CD14-positive monocyte (primary cell): ENCODE measurements at regions not wholly inside any gene's neighbourhood (a gene's known extent, or its start where the extent isn't known, plus 50 kb on each side); places are given as distances from the start of the nearest gene placed in this dataset.

Source experiments
- DNase-seq, 3 donors: peaks; one replicate each; pipeline ENCODE4 v3.0.0-alpha.2; 2011 to 2022
- H2AFZ ChIP-seq: 2 replicates; pipeline ENCODE4 v1.6.0; 2012; ENCODE audit warnings: mild to moderate bottlenecking, low read depth, low read length, inconsistent platforms; ENCODE audit not compliant: insufficient read depth, poor library complexity, severe bottlenecking
- H3K27ac ChIP-seq, 2 donors: 1 replicate in 1 of 2; 2 replicates in 1 of 2; pipeline ENCODE4 v1.5.1; 2012 to 2013; ENCODE audit warnings: low read length in 2 of 2, control low read depth in 1 of 2, inconsistent platforms in 1 of 2, low read depth in 1 of 2, mild to moderate bottlenecking in 1 of 2
- H3K27me3 ChIP-seq, 2 donors: one replicate each; pipeline versions ENCODE4 v1.6.0 to v1.6.1; 2011 to 2013; ENCODE audit warnings: low read length in 2 of 2; ENCODE audit not compliant: control insufficient read depth in 2 of 2, insufficient read depth in 2 of 2
- H3K36me3 ChIP-seq, 2 donors: replicated peaks in 1 of 2; 1 replicate in 1 of 2; 2 replicates in 1 of 2; pipeline versions ENCODE4 v1.5.1 to v1.6.1; 2012 to 2013; ENCODE audit warnings: low read length in 2 of 2, control low read depth in 1 of 2, inconsistent platforms in 1 of 2, mild to moderate bottlenecking in 1 of 2; ENCODE audit not compliant: insufficient read depth in 2 of 2, control insufficient read depth in 1 of 2
- H3K4me1 ChIP-seq, 2 donors: 1 replicate in 1 of 2; 2 replicates in 1 of 2; pipeline versions ENCODE4 v1.5.1 to v1.6.1; 2012 to 2013; ENCODE audit warnings: low read length in 2 of 2, control low read depth in 1 of 2, inconsistent platforms in 1 of 2, mild to moderate bottlenecking in 1 of 2, moderate library complexity in 1 of 2; ENCODE audit not compliant: insufficient read depth in 2 of 2, control insufficient read depth in 1 of 2
- H3K4me2 ChIP-seq: replicated peaks from 2 replicates; pipeline ENCODE3; 2012; ENCODE audit warnings: low read length, moderate library complexity, mild to moderate bottlenecking; ENCODE audit not compliant: poor library complexity, severe bottlenecking; ENCODE audit errors: extremely low read depth
- H3K4me3 ChIP-seq, 3 experiments: fragments of 200-600 bp in 1 of 3; sonication (generic) in 1 of 3; replicated peaks in 1 of 3; 1 replicate in 2 of 3; 2 replicates in 1 of 3; pipeline ENCODE4 v1.5.1; 2011 to 2013; ENCODE audit warnings: low read length in 3 of 3, mild to moderate bottlenecking in 3 of 3, control low read depth in 2 of 3, low read depth in 2 of 3, inconsistent platforms in 1 of 3, moderate library complexity in 1 of 3
- H3K79me2 ChIP-seq: 2 replicates; pipeline ENCODE4 v1.6.0; 2012; ENCODE audit warnings: mild to moderate bottlenecking, control low read depth, inconsistent platforms, low read length, moderate library complexity; ENCODE audit not compliant: insufficient read depth
- H3K9ac ChIP-seq: 2 replicates; pipeline ENCODE4 v1.6.0; 2017; ENCODE audit warnings: low read length, mild to moderate bottlenecking; ENCODE audit not compliant: insufficient read depth, poor library complexity, severe bottlenecking
- H3K9me3 ChIP-seq, 2 donors: replicated peaks in 1 of 2; 1 replicate in 1 of 2; 2 replicates in 1 of 2; pipeline versions ENCODE4 v1.5.1 to v1.6.1; 2012 to 2013; ENCODE audit warnings: low read length in 2 of 2, control low read depth in 1 of 2; ENCODE audit not compliant: control insufficient read depth in 1 of 2, insufficient read depth in 1 of 2
- H4K20me1 ChIP-seq: 2 replicates; pipeline ENCODE4 v1.6.0; 2012; ENCODE audit warnings: mild to moderate bottlenecking, low read length, control low read depth, moderate library complexity; ENCODE audit not compliant: insufficient read depth
- H3K27ac Mint-ChIP-seq, 7 donors: one replicate each; pipeline ENCODE4 v1.8.0; 2020; ENCODE audit warnings: mild to moderate bottlenecking in 7 of 7, mixed read lengths in 7 of 7, moderate library complexity in 6 of 7, inconsistent platforms in 2 of 7
- H3K27me3 Mint-ChIP-seq, 3 donors: one replicate each; pipeline ENCODE4 v1.8.0; 2021 to 2022; ENCODE audit warnings: low read depth in 3 of 3, mild to moderate bottlenecking in 3 of 3, mixed read lengths in 3 of 3, moderate library complexity in 3 of 3, inconsistent platforms in 1 of 3
- H3K36me3 Mint-ChIP-seq, 2 donors: one replicate each; pipeline ENCODE4 v1.8.0; 2020; ENCODE audit warnings: mixed read lengths in 2 of 2, inconsistent platforms in 1 of 2, mild to moderate bottlenecking in 1 of 2
- H3K4me1 Mint-ChIP-seq: one replicate; pipeline ENCODE4 v1.8.0; 2020; ENCODE audit warnings: mild to moderate bottlenecking, mixed read lengths
- H3K4me3 Mint-ChIP-seq, 2 donors: one replicate each; pipeline ENCODE4 v1.8.0; 2020; ENCODE audit warnings: mild to moderate bottlenecking in 2 of 2, mixed read lengths in 2 of 2, moderate library complexity in 1 of 2
- H3K9me3 Mint-ChIP-seq, 7 donors: one replicate each; pipeline ENCODE4 v1.8.0; 2020 to 2022; ENCODE audit warnings: mixed read lengths in 7 of 7, mild to moderate bottlenecking in 6 of 7, moderate library complexity in 6 of 7, inconsistent platforms in 2 of 7
- WGBS: methylation state at CpG from one replicate; pipeline ENCODE4 v1.1.5; 2013; ENCODE audit warnings: missing lambda C conversion rate; ENCODE audit not compliant: insufficient coverage; 5-methylcytosine and 5-hydroxymethylcytosine counted together
- intact Hi-C, 2 donors: fragments of 100-400 bp; cut with micrococcal nuclease; formaldehyde crosslinking; loops; one replicate each; pipeline versions ENCODE4 v1.15.0 to v1.15.1; 2023
- TF ChIP-seq, protein P1 (sequence below): fragments of 200-600 bp; IDR thresholded peaks from one replicate; pipeline ENCODE4 v1.8.0; 2022; ENCODE audit warnings: antibody characterized with exemption, mild to moderate bottlenecking

DNA sequence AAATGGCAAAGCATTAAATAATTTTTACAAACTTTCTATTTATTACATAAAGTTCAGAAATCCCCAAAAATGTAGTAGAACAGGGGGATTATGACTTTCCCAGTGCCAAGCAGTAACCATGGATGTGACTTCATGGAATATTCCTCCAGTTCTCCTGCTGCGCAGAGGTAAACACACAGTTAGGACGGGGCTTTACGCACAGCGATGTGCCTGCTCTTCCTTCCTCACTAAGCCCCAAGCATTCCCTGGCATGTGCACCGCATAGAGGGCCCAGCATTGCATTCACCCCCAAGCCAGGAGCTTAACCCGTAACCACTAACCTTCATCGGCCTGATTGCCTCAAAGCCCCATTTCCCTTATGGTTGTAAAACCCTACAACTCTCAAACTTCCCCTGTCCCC is 471.7 kb downstream of the SOX11 start:
- Histone ChIP-seq H3K4me2 (no peak overlapping the region), H3K79me2 (no peaks in the 10 kb centered on the region), H3K27ac (no peak overlapping the region), H3K4me3 (no peak overlapping the region), H2AFZ (no peak overlapping the region), H3K36me3 (no peaks in the 10 kb centered on the region), H3K9me3 (peaks cover 0 to 2% of the 10 kb centered on the region in 2 donors), H3K4me1 (no peaks in the 10 kb centered on the region), H3K27me3 (no peaks in the 10 kb centered on the region), H4K20me1 (no peaks in the 10 kb centered on the region), H3K9ac (no peak overlapping the region)
- Mint-ChIP-seq H3K9me3 (peaks cover 0 to 12% (median 3%) of the 10 kb centered on the region in 7 donors), H3K4me1 (no peaks in the 10 kb centered on the region), H3K4me3 (no peak overlapping the region), H3K27me3 (peaks cover 0 to 2% (median 0%) of the 10 kb centered on the region in 3 donors), H3K36me3 (no peaks in the 10 kb centered on the region), H3K27ac (no peak overlapping the region)
- TF ChIP-seq, protein P1, sequence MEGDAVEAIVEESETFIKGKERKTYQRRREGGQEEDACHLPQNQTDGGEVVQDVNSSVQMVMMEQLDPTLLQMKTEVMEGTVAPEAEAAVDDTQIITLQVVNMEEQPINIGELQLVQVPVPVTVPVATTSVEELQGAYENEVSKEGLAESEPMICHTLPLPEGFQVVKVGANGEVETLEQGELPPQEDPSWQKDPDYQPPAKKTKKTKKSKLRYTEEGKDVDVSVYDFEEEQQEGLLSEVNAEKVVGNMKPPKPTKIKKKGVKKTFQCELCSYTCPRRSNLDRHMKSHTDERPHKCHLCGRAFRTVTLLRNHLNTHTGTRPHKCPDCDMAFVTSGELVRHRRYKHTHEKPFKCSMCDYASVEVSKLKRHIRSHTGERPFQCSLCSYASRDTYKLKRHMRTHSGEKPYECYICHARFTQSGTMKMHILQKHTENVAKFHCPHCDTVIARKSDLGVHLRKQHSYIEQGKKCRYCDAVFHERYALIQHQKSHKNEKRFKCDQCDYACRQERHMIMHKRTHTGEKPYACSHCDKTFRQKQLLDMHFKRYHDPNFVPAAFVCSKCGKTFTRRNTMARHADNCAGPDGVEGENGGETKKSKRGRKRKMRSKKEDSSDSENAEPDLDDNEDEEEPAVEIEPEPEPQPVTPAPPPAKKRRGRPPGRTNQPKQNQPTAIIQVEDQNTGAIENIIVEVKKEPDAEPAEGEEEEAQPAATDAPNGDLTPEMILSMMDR, result no peak
- no peak for DNase-seq
- intact Hi-C loops, result no loop called here
- 82% methylated on average over 7 of the region's 7 CpGs for WGBS

DNA sequence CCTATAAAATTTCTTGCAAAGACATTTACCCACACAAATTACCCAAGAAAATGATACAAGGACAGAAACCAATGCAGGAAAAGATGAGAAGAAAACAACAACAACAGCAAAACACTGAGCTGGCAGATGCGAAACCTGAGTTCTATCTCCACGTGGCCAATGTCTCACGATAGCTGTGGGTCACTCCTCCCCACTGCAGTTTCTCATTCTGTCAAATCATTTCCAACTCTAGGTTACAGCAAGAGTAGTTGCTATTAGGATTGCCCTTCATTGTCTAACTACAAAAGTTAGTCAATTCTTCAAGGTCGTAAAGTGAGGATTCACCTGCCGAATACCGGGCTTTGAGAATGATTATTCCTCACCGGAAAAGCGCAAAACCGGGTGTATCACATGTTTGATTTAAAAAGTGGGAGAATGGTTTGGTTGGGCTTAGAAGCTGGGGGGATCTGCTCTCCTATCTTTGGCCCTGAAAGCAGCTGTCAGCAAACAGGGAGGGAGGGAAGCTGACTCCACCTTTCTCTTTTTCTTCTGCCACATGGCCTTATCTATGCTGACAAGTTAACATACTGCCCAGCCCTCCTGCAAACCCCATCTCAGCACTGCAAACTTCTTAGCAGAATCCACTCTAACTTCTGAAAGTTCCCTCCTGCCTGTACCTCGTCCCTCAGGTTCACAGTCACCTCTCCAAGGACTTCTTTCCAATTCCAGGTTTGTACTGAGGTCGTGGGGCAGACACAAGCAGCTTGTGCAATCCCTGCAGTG is 473.0 kb downstream of the SOX11 start:
- Mint-ChIP-seq H3K36me3 (no peaks in the 10 kb centered on the region), H3K4me1 (no peaks in the 10 kb centered on the region)
- intact Hi-C loops, result no loop called here

More for the DNA sequence above, 473.0 kb downstream of the SOX11 start:
- Histone ChIP-seq H3K79me2 (no peaks in the 10 kb centered on the region), H3K36me3 (no peaks in the 10 kb centered on the region), H3K4me2 (no peak overlapping the region), H3K9ac (no peak overlapping the region), H3K27ac (no peak overlapping the region), H3K9me3 (no peaks in the 10 kb centered on the region), H3K4me1 (no peaks in the 10 kb centered on the region), H4K20me1 (no peaks in the 10 kb centered on the region), H2AFZ (no peak overlapping the region), H3K4me3 (no peak overlapping the region), H3K27me3 (no peaks in the 10 kb centered on the region)
- Mint-ChIP-seq H3K4me3 (no peak overlapping the region), H3K27me3 (peaks cover 0 to 2% (median 0%) of the 10 kb centered on the region in 3 donors), H3K9me3 (peaks cover 0 to 10% (median 3%) of the 10 kb centered on the region in 7 donors), H3K27ac (no peak overlapping the region)
- DNase-seq, result no peak
- 80% methylated on average over 8 of the region's 11 CpGs for whole genome bisulfite sequencing
- TF ChIP-seq, protein P1, result no peak
